ENCODE measurements at regions not wholly inside any gene's neighbourhood (a gene's known extent, or its start where the extent isn't known, plus 50 kb on each side); places are given as distances from the start of the nearest gene placed in this dataset.

DNA sequence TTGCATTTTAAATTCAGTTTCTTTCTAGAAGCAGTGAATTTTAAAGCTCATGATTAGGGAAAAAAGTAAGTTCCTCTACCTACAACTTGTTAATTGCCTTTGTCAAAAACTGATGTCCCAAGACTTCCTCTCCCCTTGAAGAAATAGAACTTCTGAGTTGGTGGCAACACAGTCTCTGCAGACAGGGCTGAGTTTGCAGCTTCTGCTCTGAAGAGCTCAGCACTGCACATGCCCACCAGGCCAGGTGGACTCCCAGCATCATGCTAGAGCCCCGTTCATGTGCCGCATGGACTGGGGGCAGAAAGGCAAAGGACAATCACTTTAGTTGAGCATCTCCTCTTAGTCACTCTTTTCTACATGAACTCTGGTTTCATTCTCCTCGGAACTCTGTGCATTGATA, 620.1 kb downstream of the VRK1 start:
- no peaks in the 10 kb centered on the region for H3K9me3 Mint-ChIP-seq (ENCODE audit: unreplicated experiment)
- H3K27ac Mint-ChIP-seq (ENCODE audit: unreplicated experiment) = no peak overlapping the region
- H3K4me1 Mint-ChIP-seq (ENCODE audit: unreplicated experiment) = peaks cover 6% of the 10 kb centered on the region
- TF ChIP-seq, protein P1, sequence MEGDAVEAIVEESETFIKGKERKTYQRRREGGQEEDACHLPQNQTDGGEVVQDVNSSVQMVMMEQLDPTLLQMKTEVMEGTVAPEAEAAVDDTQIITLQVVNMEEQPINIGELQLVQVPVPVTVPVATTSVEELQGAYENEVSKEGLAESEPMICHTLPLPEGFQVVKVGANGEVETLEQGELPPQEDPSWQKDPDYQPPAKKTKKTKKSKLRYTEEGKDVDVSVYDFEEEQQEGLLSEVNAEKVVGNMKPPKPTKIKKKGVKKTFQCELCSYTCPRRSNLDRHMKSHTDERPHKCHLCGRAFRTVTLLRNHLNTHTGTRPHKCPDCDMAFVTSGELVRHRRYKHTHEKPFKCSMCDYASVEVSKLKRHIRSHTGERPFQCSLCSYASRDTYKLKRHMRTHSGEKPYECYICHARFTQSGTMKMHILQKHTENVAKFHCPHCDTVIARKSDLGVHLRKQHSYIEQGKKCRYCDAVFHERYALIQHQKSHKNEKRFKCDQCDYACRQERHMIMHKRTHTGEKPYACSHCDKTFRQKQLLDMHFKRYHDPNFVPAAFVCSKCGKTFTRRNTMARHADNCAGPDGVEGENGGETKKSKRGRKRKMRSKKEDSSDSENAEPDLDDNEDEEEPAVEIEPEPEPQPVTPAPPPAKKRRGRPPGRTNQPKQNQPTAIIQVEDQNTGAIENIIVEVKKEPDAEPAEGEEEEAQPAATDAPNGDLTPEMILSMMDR (IDR thresholded peaks at IDR 0.05; ENCODE audit: unreplicated experiment) = no peak
- no peak overlapping the region for H3K4me3 Mint-ChIP-seq (ENCODE audit: unreplicated experiment)
- no peak for DNase-seq (ENCODE audit: low spot score)
- H3K36me3 Mint-ChIP-seq (ENCODE audit: low read depth, unreplicated experiment) = no peaks in the 10 kb centered on the region
- H3K27me3 Mint-ChIP-seq (ENCODE audit: unreplicated experiment) = peaks cover 1% of the 10 kb centered on the region

DNA sequence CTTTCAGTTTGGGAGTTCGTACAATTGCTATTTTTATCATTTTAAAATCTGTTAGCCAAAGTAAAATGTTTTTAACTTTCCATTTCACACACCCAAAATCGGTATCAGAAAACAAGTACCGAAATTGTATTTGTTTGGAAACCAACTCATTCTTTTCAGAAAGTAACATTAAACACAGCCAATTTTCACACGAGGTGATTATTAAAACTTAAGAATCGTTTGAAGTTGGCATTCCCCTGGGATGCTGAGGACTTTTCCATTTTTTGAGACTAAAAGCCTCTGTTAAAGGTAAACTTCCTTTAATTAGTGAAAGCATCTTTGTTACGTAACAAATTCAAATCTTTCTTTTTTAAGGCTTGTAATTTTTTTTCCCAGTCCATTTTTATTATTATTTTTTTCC, 623.0 kb downstream of the VRK1 start:
- H3K4me1 Mint-ChIP-seq (ENCODE audit: unreplicated experiment) = no peaks in the 10 kb centered on the region
- DNase-seq (ENCODE audit: low spot score) = no peak
- TF ChIP-seq, protein P1 (IDR thresholded peaks at IDR 0.05; ENCODE audit: unreplicated experiment) = no peak
- H3K27ac Mint-ChIP-seq (ENCODE audit: unreplicated experiment) = no peak overlapping the region
- no peaks in the 10 kb centered on the region for H3K36me3 Mint-ChIP-seq (ENCODE audit: low read depth, unreplicated experiment)
- no peaks in the 10 kb centered on the region for H3K9me3 Mint-ChIP-seq (ENCODE audit: unreplicated experiment)
- H3K4me3 Mint-ChIP-seq (ENCODE audit: unreplicated experiment) = no peak overlapping the region
- H3K27me3 Mint-ChIP-seq (ENCODE audit: unreplicated experiment) = peaks cover 1% of the 10 kb centered on the region

GRCh38 chr14:97426776-97427175, 629.6 kb downstream of the VRK1 start:
- TF ChIP-seq, protein P1 (IDR thresholded peaks at IDR 0.05; ENCODE audit: unreplicated experiment) = no peak
- H3K4me3 Mint-ChIP-seq (ENCODE audit: unreplicated experiment) = no peak overlapping the region
- no peak for DNase-seq (ENCODE audit: low spot score)

DNA sequence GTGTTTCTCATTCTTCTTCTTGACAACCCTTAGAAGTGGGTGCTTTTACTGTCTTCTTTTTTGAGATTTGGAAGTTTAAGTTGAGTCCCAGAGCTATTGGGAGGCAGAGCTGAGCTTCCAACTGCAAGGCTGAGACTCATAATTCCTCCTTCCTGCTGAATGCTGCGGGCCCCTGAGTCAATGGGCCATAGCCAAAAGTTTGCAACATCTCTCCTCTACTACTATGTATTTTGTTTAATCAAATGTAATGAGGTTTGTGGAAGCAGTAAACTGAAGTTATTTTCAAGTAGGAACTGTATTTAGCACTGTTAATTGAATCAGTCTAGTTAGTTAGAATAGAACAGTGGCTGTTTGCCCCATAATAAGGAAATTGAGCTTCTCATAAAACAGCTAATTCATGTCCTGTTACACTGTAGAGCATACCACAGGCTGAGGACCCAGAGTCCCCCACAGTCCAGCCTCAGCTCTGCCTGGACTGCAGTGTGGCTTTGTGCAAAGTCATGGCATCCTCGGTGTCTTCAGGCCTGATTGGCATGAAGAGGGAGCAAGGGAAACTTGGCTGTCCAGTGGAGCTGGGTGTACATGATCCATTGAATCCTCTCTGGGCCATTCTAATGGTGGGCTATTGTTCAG, 631.7 kb downstream of the VRK1 start:
- no peak for DNase-seq (ENCODE audit: low spot score)
- Mint-ChIP-seq H3K4me1 (ENCODE audit: unreplicated experiment) (no peaks in the 10 kb centered on the region), H3K9me3 (ENCODE audit: unreplicated experiment) (no peaks in the 10 kb centered on the region), H3K36me3 (ENCODE audit: low read depth, unreplicated experiment) (no peaks in the 10 kb centered on the region), H3K27me3 (ENCODE audit: unreplicated experiment) (no peaks in the 10 kb centered on the region), H3K27ac (ENCODE audit: unreplicated experiment) (no peak overlapping the region), H3K4me3 (ENCODE audit: unreplicated experiment) (no peak overlapping the region)
- TF ChIP-seq, protein P1 (IDR thresholded peaks at IDR 0.05; ENCODE audit: unreplicated experiment) = no peak

More at GRCh38 chr14:97426776-97427175, 629.6 kb downstream of the VRK1 start:
- H3K27me3 Mint-ChIP-seq (ENCODE audit: unreplicated experiment) = no peaks in the 10 kb centered on the region
- no peaks in the 10 kb centered on the region for H3K9me3 Mint-ChIP-seq (ENCODE audit: unreplicated experiment)
- H3K36me3 Mint-ChIP-seq (ENCODE audit: low read depth, unreplicated experiment) = no peaks in the 10 kb centered on the region
- H3K27ac Mint-ChIP-seq (ENCODE audit: unreplicated experiment) = no peak overlapping the region
- no peaks in the 10 kb centered on the region for H3K4me1 Mint-ChIP-seq (ENCODE audit: unreplicated experiment)

DNA sequence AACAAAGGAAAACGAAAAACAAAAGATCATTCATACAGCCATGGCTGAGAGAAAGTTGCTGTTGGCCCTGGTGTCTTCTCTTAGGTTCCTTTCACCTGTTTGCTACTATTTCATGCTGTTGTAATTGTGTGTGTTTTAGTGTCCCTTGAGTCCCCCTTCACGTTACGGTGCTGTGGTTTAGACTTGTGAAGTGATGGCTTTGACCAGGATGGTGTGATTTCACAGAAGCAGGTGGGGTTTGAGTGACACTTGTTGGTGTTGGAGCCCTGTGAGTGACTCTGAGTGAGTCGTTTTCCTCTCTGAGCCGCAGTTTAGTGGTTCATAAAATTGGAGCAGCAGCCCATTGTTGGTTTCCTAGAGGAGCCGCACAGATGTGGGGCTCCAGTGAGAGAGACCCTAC, 635.4 kb downstream of the VRK1 start:
- TF ChIP-seq, protein P1 (IDR thresholded peaks at IDR 0.05; ENCODE audit: unreplicated experiment) = no peak
- Mint-ChIP-seq H3K9me3 (ENCODE audit: unreplicated experiment) (no peaks in the 10 kb centered on the region), H3K4me1 (ENCODE audit: unreplicated experiment) (no peaks in the 10 kb centered on the region), H3K27ac (ENCODE audit: unreplicated experiment) (no peak overlapping the region), H3K4me3 (ENCODE audit: unreplicated experiment) (no peak overlapping the region), H3K27me3 (ENCODE audit: unreplicated experiment) (no peaks in the 10 kb centered on the region), H3K36me3 (ENCODE audit: low read depth, unreplicated experiment) (no peaks in the 10 kb centered on the region)
- no peak for DNase-seq (ENCODE audit: low spot score)
